HG03460 (cell line): ENCODE measurements at regions not wholly inside any gene's neighbourhood (a gene's known extent, or its start where the extent isn't known, plus 50 kb on each side); places are given as distances from the start of the nearest gene placed in this dataset.

ENCODE experiments used
- ATAC-seq: cut with Tn5 transposase; IDR thresholded peaks from one replicate; pipeline ENCODE4 v1.9.1; 2021; ENCODE audit not compliant: unreplicated experiment

DNA sequence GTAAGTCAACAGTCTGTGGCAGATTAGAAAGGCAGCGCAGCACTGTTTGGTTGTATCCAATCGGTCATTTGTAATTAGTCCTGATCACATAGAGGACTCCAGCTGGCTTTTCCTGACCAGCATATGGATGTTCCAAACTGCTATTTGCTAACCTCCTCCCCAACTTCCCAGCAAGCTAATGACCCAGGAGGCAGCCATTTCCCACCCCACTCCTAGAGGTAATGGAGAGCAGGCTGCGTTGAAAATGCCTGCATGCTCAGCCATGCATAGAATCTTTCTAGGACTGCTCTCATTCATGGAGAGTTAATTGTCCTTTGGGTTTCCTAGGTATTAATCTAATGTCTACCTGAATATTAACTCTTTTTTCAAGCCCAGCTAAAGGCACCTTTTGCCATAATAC lies 850.6 kb upstream of the WWC1 start:
- no peak for ATAC-seq

DNA sequence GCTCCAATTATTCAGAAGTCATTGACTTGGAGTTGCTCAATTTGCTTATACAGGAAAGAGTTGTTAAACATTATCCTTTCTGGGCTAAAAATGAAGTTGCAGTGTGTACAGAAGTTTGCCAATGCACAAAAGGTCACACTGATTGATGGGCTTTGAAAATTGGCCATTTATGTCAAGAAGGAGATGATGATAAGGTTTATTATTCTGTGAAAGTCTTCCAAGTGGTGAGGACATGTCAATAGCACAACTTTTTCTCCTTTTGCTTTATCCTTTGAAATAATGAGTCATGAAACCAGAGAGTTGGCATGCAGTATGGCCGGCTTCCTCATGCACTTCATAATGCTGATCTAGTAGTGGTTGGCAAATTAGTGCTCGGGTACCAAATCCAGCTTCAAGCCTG lies 848.5 kb upstream of the WWC1 start:
- no peak for ATAC-seq

GRCh38 chr5:167447466-167448375 lies 843.7 kb upstream of the WWC1 start:
- no peak for ATAC-seq

- no peak for ATAC-seq
These were observed 843.1 kb upstream of the WWC1 start for GRCh38 chr5:167448376-167448775.

GRCh38 chr5:167451076-167451475 lies 840.4 kb upstream of the WWC1 start:
- no peak for ATAC-seq

- ATAC-seq = no peak
These were observed 839.3 kb upstream of the WWC1 start for GRCh38 chr5:167452136-167452535.

- ATAC-seq = no peak
These were observed 838.0 kb upstream of the WWC1 start for GRCh38 chr5:167453246-167454030.

DNA sequence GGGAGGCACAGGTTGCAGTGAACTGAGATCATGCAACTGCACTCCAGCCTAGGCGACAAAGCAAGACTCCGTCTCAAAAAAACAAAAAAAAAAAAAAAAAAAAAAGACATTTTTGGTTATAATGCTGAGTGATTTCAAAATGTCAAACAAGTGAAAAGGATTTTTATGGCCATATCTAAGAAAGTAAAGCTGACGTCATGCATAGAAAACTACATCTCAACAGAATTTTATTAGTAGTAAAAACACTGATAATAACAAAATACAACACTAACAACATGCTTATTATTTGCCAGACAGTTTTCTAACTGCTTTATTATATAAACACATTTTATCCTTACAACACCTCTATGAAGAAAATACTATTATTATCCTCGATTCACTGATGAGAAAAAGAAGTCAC lies 833.0 kb upstream of the WWC1 start:
- no peak for ATAC-seq

DNA sequence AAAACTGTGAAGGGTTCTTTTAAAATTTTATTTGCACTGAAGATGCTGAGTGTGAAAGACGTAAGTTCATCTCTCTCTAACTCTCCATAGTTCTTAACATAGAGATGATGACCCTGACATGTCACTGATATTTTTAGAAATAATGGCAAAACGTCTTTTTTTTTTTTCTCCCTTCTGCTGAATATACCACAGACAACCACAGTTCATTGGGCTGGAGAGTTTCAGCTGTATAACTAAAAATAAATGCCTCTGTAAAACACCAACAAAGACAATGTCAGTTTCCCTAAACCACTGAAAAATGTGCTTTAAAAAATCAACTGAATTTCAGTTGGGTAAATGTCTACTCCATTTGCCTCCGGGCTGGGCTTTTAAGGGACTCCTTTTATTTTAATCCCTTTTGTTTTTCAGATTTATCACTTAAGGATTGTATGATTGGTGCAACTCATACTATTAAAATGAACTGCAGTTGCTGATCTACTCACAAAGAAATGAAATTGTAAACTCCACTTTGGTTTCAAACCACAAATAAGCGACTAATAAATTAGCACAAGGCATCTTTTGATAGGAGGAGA lies 830.9 kb upstream of the WWC1 start:
- ATAC-seq = no peak

DNA sequence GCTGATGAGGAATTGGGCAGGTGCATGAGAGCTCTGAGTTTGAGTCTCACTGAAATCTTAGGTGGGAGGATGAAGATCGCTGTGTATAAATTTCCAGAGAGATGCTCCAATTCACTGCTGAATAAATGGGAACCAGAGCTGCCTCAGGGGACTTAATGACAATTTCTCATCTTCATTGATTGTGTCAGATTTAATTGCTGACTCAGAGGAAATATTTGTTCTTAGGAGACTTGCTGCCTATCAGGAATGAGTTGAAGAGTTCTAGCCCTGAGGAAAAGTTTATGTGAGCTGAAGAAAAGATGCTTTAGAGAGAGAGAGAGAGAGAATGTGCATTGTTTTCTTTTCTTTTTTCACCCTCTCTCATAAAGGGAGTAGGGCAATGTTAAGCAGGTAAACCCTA lies 827.5 kb upstream of the WWC1 start:
- ATAC-seq = no peak

DNA sequence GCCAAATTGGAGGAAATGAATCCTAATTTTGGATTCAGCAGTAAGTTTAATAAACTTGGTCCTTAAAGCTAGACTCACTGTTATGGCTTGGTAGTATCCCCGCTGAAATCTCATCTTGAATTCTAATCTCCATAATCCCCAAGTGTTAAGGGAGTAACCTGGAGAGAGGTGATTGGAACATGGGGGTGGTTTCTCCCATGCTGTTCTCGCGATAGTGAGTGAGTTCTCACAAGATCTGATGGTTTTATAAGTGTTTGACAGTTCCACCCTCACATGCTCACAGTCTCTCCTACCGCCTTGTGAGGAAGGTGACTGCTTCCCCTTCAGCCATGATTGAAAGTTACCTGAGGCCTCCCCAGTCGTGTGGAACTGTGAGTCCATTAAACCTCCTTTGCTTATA lies 824.5 kb upstream of the WWC1 start:
- ATAC-seq = no peak

DNA sequence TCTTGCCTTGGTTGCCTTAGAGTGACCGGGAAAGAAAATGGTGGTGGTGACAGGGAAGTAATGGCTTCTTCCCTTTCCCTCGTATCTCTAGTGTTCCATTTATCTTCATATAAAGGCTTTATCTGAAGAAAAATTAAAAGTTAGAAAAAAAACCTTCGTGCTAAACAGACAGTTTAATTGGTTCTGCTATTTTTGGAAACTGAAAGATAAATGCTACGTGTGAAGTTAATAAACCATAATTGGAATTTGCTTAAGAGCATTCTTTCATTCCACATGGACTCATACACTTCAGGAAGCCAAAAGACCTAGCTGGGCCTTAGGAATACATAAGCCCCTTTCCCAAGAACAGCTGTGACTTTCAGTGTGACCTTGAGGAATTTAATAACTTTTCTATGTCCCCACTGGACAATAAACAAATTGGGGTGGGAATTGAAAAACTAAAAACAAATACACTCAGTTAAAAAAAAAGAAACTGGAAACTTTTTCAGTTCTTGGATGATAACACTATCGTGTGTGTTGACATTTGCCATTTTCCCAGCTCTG lies 818.8 kb upstream of the WWC1 start:
- no peak for ATAC-seq

DNA sequence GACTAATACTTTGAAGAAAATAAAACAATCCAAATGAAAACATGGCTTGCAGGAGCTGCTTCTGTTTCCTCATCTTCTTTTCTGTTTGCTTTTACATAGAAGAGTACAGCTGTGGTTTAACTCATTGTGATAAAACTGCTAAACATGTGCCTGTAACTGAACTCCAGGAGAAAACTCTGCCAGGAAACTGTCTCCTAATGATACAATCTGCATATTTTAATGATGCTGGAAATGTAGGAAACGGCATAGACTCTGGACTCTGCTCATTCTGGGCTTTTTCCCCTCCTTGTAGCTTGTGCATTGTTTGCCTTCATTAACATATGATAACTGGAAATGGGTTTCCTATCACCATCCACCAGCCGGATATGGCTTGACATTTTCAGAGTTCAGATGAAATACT lies 813.3 kb upstream of the WWC1 start:
- ATAC-seq = no peak

- ATAC-seq = no peak
These were observed 811.7 kb upstream of the WWC1 start for GRCh38 chr5:167479779-167480178.

DNA sequence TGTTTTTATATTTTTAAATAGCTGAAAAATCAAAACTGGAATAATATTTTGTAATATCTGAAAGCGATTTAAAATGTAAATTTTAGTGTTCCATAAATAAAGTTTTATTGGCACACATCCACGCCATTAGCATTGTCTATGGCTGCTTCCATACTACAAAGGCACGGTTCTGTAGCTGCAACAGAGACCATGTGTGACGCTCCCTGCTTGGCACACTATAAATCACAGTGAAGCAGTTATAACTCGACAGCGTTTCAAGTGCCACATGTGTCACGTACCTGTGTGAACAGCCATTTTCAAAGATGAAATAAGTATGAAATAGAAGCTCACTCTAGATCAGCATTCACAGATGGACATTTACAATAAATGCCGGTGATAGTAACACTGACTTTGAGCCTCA lies 810.1 kb upstream of the WWC1 start:
- no peak for ATAC-seq

- ATAC-seq = no peak
These were observed 808.9 kb upstream of the WWC1 start for GRCh38 chr5:167482555-167482954.

DNA sequence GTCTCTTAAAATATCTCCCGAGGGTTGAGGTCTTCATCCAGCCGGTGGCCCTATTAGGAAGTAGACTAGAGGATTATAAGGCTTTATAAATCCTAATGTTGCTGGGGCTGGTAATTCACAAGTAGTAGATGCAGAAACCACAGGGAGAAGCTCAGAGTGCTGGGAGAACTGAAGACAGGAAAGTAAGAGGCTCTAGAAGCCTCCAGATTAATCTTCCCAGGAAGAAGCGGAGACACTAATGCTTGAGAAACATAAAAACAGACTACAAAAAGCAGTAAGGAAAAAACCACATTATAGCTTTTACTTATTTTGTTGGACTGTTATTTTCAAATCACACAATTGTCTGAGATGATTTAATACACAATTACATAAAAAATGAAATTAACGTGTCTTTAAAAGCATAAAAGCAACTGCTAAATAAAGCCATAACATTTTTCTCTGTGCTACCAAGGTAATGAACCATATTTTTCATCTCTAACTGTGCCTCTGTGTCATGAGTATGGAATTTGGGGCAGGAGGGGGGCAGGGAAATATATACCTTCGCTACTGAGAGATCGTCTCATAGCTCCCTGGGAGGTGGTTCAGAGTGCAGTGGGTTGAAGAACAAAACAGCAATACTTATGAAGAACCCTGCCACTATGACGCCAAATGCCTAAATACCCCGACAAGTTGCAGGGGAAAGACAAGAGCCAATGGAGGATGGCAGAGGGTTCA lies 806.2 kb upstream of the WWC1 start:
- no peak for ATAC-seq

GRCh38 chr5:167488371-167488770 lies 803.1 kb upstream of the WWC1 start:
- ATAC-seq = no peak

GRCh38 chr5:167489202-167489601 lies 802.2 kb upstream of the WWC1 start:
- ATAC-seq = no peak

- no peak for ATAC-seq
These were observed 787.3 kb upstream of the WWC1 start for GRCh38 chr5:167503926-167504720.
